GM21423 (cell line): ENCODE measurements at regions not wholly inside any gene's neighbourhood (a gene's known extent, or its start where the extent isn't known, plus 50 kb on each side); places are given as distances from the start of the nearest gene placed in this dataset.

Experiments used
- ATAC-seq: cut with Tn5 transposase; IDR thresholded peaks from one replicate; pipeline ENCODE4 v1.9.1; 2021; ENCODE audit warnings: mild to moderate bottlenecking, moderate library complexity; ENCODE audit not compliant: unreplicated experiment

DNA sequence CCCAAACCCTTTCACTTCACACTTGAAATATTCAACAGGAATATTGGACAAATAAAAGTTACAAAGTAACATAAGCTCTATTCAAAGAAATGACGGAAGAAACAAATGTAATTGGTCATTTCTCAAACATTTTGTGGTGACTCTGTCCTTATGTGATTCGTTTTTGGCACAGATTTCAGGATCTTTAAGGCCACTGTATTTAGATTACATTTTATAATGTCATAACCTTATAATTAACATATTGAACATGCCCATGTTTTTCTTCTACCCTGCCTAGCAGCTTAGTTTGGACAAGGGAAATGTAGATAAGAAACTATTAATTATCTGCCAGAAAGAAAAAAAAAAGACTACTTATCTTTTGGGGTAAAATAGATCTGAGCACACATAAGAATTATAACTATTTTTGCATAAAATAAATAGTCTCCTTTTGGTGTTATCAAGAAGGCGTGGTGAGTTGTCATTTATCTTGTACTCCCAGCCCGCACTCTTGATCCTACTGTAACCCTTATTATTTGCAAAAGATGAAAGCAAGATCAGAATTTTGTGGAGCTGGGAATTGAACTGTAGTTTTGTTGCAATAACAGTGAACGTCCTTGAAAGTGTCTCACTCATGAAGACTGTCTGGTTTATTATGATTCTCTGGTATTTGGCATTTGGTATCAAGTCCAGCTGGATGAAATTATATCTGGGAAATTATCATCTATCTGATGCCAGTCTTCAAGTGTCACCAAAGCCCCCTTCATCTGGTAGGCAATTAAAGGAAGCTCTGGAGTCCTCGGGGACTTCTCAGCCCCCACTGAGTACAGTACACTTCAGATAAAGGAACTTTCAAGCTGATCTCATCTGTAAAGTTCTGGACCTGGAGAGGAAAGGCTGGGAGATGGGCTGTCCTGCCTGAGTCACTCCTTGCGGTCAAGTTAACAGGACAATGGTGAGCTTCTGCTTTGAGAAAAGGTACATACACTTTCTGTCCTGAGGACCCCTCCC lies 175.7 kb upstream of the INHBA start:
- ATAC-seq, result no peak

GRCh38 chr7:41877118-41877517 lies 174.2 kb upstream of the INHBA start:
- ATAC-seq, result no peak

DNA sequence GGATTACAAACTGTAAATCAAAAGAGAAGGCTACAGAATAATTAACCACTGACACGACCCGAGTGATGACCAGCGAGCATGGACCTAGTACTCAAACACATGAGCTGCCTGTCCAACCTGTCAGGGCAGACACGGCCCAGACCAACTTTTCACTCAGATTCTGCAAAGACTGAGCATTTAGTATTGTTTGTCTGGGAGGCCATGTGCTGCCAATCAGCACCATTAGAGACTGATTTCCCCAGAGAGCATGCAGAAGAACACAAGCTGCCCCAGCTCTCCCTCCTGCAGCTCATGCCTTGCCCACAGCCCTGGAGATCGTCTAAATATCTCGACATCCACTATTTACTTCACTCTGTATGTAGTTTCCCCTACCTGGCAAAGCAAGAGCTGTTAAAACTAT lies 172.6 kb upstream of the INHBA start:
- no peak for ATAC-seq

DNA sequence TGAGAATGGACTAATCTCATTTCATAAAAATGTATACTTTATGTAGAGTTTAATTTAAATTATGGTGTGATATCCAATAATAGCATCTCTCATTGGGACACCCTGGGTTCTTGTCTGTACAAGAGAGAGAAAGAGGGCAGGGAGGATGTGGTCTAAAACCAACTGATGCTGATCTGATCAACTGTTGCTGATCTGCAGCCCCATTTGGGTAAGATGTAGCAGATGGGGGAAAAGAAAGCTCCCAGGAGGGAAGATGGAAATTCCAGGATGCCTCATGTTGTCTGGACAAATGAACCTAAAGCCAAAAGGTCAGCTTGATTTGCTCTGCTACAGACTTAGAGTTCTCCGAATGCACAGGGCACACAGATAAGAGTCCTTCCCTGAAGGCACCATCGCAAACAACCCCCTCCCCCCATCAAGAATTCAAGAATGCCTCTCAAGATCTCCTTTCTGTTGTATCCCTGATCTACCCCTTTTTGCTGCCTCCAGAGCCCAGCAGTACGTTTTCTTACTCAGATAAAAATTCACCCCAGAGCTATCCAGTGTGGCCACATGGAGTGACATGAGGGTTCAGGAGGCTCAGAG lies 171.4 kb upstream of the INHBA start:
- no peak for ATAC-seq

- no peak for ATAC-seq
Measured at GRCh38 chr7:41873741-41874140, 170.9 kb upstream of the INHBA start.

DNA sequence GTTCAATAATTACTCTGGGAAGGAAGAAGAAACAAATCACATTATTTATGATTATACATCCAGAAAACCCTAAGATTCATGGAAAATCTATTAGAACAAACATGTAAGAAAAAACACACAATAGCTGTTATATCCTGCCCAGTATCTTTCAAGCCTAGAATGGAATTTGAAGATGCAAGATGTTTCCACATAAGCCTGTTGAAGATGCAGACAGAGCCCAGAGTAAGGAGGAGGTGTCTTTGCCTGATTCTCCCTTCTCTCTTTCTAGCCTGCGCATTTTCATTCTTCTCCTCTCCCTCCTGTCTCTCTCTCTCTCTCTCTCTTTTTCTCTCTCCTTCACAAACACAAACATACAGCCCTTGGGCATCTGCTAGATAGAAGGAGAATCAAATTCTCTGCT lies 170.1 kb upstream of the INHBA start:
- ATAC-seq, result no peak

DNA sequence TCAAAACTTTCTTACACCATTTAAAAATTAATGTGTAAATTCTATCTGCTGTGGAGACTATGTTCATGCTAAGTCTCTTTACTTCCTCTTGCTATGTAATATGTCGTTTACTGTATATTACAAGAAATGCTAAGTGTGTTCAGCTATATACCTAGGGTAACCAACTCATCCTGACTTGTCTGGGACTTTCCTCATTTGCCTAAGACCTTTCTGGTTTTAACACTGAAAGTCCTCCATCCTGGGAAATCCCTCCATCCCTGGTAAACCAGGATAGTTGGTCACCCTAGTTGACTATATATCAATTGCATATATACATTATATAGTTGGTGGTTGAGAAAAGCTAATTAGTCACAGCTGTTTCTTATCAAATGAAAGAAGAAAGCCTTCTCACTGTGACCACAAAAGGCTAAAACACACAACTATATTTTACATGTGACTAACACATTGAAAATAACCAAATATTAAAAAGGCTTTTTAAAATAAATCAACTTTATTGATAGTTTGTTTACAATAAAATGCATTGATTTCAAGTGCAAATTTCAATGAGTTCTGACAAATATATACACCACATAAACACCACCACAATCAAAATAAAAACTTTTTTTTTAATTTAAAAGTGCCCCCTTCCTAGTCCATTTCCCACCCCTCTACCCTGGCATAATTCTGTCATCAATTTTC lies 167.7 kb upstream of the INHBA start:
- ATAC-seq, result peak; percentile 77

DNA sequence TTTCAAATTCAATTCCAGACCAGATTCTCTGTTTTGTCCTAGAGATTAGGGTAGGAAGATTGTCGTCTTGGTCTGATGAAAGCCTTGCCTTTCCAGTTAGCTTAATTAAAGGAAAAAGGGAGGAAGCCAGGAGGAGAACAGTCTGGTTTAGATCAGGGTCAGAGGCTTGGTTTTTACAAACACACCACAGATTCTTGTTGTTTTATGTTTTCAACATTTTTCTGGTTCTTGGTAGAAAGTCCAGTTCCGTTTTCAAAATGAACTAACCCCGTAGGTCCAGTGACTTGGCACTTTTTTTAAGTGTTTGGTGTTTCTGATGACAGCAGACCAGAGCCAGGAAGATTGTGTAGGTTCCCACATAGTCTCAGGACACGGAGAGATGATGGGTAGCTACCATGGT lies 167.1 kb upstream of the INHBA start:
- peak; percentile 33 for ATAC-seq

- ATAC-seq, result no peak
Measured at GRCh38 chr7:41869596-41869995, 166.7 kb upstream of the INHBA start.

DNA sequence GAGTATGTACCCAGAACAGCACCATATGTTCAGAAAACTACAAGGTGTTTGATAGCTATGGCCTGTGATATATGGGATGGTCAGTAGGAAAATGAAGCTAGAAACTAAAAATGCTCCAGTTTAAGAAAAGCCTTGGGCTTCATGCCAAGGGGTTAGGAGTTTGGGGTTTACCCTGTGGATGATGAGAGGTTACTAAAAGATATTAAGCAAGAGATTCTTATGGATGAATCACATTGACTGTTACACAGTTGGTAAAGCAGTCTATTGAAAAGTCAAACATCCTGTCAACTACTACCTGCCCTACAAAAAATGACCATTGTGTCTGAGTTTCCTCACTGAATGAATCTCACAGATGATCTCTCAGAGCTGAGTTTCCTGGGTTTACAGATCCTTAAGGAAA lies 166.2 kb upstream of the INHBA start:
- ATAC-seq, result no peak

- ATAC-seq, result no peak
Measured at GRCh38 chr7:41867639-41868280, 164.9 kb upstream of the INHBA start.

DNA sequence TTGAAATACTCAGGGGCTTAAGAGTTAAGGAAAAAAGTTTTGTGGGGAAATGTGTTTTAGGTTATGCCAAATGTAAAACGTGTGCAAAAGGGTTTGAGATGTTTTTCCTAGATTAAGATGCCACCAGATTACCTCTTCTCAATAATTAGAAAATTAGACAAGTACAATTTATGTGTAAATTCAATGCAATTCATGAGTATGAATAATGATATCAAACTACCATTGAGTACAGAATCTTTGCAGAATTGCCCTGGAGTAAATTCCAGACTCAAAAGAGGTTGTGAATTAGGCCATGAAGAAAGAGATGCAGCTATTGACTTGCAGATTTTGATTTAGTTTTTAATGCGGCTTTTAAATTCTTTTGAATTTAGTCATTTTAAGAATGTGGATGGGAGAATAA lies 159.4 kb upstream of the INHBA start:
- no peak for ATAC-seq

GRCh38 chr7:41861642-41862041 lies 158.8 kb upstream of the INHBA start:
- no peak for ATAC-seq

- ATAC-seq, result no peak
Measured at GRCh38 chr7:41858201-41858600, 155.3 kb upstream of the INHBA start.

- no peak for ATAC-seq
Measured at GRCh38 chr7:41855798-41856197, 152.9 kb upstream of the INHBA start.

DNA sequence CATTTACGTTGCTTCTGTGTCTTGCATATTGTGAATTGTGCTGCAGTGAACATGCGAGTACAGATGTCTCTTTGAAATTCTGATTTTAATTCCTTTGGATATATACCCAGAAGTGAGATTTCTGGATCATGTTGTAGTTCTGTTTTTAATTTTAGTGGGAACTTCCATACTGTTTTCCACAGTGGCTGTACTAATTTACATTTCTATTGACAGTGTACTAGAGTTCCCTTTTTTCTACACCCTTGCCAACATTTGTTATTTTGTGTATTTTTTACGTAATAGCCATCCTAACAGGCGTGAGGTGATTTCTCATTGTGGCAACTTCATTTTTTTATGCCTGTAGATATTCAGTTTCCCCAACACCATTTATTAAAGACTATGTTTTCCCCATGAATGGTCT lies 144.7 kb upstream of the INHBA start:
- ATAC-seq, result no peak

DNA sequence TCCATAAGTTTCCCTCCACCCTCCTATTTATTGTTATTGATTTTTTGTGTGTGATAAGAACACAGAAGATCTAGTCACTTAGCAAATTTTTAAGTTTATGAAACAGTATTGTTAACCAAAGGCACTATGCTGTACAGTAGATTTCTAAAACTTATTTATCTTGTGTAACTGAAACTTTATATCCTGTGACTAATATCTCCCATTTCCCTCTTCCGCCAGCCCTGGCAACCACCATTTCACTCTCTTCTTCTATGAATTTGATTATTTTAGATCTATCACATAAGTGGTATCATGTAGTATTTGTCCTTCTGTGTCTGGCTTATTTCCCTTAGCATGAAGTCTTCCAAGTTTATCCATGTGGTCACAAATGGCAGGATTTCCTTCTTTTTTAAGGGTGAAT lies 144.3 kb upstream of the INHBA start:
- no peak for ATAC-seq

DNA sequence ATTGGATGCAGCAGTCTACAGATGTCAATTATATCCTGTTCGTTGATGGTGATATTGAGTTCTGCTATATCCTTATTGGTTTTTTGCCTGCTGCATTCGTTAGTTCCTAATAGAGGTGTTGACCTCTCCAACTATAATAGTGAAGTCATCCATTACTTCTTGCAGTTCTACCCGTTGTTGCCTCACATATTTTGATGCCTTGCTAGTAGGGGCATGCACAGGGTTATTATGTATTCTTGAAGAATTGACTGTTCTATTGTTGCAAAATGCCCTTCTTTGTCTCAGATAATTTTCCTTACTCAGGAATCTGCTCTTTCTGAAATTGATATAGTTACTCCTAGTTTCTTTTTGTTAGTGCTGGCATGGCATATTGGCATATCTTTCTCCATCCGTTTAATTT lies 140.1 kb upstream of the INHBA start:
- ATAC-seq, result no peak

GRCh38 chr7:41837916-41838315 lies 135.0 kb upstream of the INHBA start:
- ATAC-seq, result no peak

- no peak for ATAC-seq
Measured at GRCh38 chr7:41835976-41836530, 133.2 kb upstream of the INHBA start.
